GM12878 (cell line): ENCODE measurements at regions not wholly inside any gene's neighbourhood (a gene's known extent, or its start where the extent isn't known, plus 50 kb on each side); places are given as distances from the start of the nearest gene placed in this dataset.

ENCODE experiments used
- ATAC-seq: fragments of 200-7000 bp; cut with Tn5 transposase; 3 replicates; pipeline ENCODE4 v1.9.1; 2020; ENCODE audit warnings: mild to moderate bottlenecking, moderate library complexity
- BruUV-seq: library from RNA; stranded (reverse); fragments of 400-500 nt; replicated peaks from 2 replicates; lab custom pipeline; 2021; lab: Mats Ljungman, UMichigan
- CTCF ChIA-PET: fragments of 300-600 bp; sonication (Branson Sonifier 250); formaldehyde crosslinking; extraction: SDS; loops from one replicate; lab custom pipeline; 2021; ENCODE audit warnings: inconsistent platforms; lab: Yijun Ruan, JAX
- POLR2A ChIA-PET: fragments of 350-600 bp; formaldehyde crosslinking; extraction: SDS; loops from one replicate; lab custom pipeline; 2021; ENCODE audit warnings: inconsistent platforms; lab: Charles Lee
- RAD21 ChIA-PET: fragments of 300-600 bp; sonication (Branson Sonifier 250); formaldehyde crosslinking; loops from one replicate; lab custom pipeline; 2023; ENCODE audit warnings: antibody characterized with exemption; ENCODE audit not compliant: unreplicated experiment; lab: Charles Lee
- SMC1A ChIA-PET: fragments of 300-600 bp; sonication (Branson Sonifier 250); formaldehyde crosslinking; loops from one replicate; lab custom pipeline; 2023; ENCODE audit not compliant: unreplicated experiment, uncharacterized antibody; lab: Charles Lee
- DNase-seq: peaks from one replicate; pipeline ENCODE4 v3.0.0-alpha.2; 2011; ENCODE audit warnings: low read depth, low spot score
- FAIRE-seq: peaks from 3 replicates; lab custom pipeline; 2011; peaks lifted over from hg19 to GRCh38; lab: Jason Lieb, UNC
- H2AFZ ChIP-seq: 2 replicates; pipeline ENCODE4 v1.6.0; 2011; ENCODE audit warnings: low read depth, low read length, control low read depth; ENCODE audit not compliant: control insufficient read depth
- H3K27ac ChIP-seq: 2 replicates; pipeline ENCODE4 v1.5.1; 2011; ENCODE audit warnings: control low read depth; ENCODE audit not compliant: control insufficient read depth, insufficient read depth
- H3K27me3 ChIP-seq, 2 experiments: replicated peaks in 1 of 2; 2 replicates each; pipeline versions ENCODE4 v1.6.0 to v1.6.1; 2011; ENCODE audit warnings: low read length in 1 of 2; ENCODE audit not compliant: control insufficient read depth in 2 of 2, insufficient read depth in 2 of 2
- H3K36me3 ChIP-seq, 2 experiments: 2 replicates each; pipeline ENCODE4 v1.5.1; 2011; ENCODE audit warnings: low read length in 1 of 2; ENCODE audit not compliant: control insufficient read depth in 2 of 2, insufficient read depth in 2 of 2
- H3K4me1 ChIP-seq: 2 replicates; pipeline ENCODE4 v1.6.1; 2011; ENCODE audit warnings: mild to moderate bottlenecking, low read length, moderate library complexity, mixed read lengths; ENCODE audit not compliant: control insufficient read depth, insufficient read depth
- H3K4me2 ChIP-seq: 2 replicates; pipeline ENCODE4 v1.6.0; 2011; ENCODE audit warnings: control low read depth; ENCODE audit not compliant: control insufficient read depth, insufficient read depth
- H3K4me3 ChIP-seq: fragments of 200-600 bp; sonication (generic); 2 replicates; pipeline ENCODE4 v1.5.1; 2016
- H3K79me2 ChIP-seq: 2 replicates; pipeline ENCODE4 v1.6.0; 2011; ENCODE audit warnings: low read length; ENCODE audit not compliant: control insufficient read depth, insufficient read depth
- H3K9ac ChIP-seq: 2 replicates; pipeline ENCODE4 v1.8.0; 2011; ENCODE audit warnings: low read length, control low read depth, mixed read lengths; ENCODE audit not compliant: control insufficient read depth, insufficient read depth
- H3K9me3 ChIP-seq: replicated peaks from 3 replicates; pipeline ENCODE4 v1.5.1; 2011; ENCODE audit warnings: mild to moderate bottlenecking, low read length; ENCODE audit not compliant: control insufficient read depth, insufficient read depth
- H4K20me1 ChIP-seq: 2 replicates; pipeline ENCODE4 v1.6.0; 2011; ENCODE audit not compliant: control insufficient read depth, insufficient read depth
- FOXM1 ChIP-seq: IDR thresholded peaks from 2 replicates; pipeline ENCODE4 v1.6.1; 2012; ENCODE audit warnings: low read depth, mild to moderate bottlenecking, inconsistent platforms, low read length, moderate library complexity
- GABPA ChIP-seq: IDR thresholded peaks from 2 replicates; pipeline ENCODE4 v1.6.1; 2014; ENCODE audit warnings: antibody characterized with exemption, low read depth, mild to moderate bottlenecking, inconsistent platforms
- HDAC6 ChIP-seq: fragments of 200-600 bp; sonication (generic); IDR thresholded peaks from one replicate; pipeline ENCODE4 v1.8.0; 2017; ENCODE audit warnings: antibody characterized with exemption; ENCODE audit not compliant: unreplicated experiment
- HDGF ChIP-seq: fragments of 450-650 bp; IDR thresholded peaks from 2 replicates; pipeline ENCODE4 v1.6.1; 2016; ENCODE audit warnings: antibody characterized with exemption
- JUND ChIP-seq: IDR thresholded peaks from 2 replicates; pipeline ENCODE4 v1.6.1; 2012; ENCODE audit warnings: low read depth, mild to moderate bottlenecking, low read length, improper control_type of control experiment, moderate library complexity
- MEF2B ChIP-seq: fragments of 450-650 bp; IDR thresholded peaks from 2 replicates; pipeline ENCODE4 v1.6.1; 2018; ENCODE audit warnings: mild to moderate bottlenecking, moderate library complexity; ENCODE audit not compliant: partially characterized antibody, poor library complexity, severe bottlenecking
- MYB ChIP-seq: fragments of 150-350 bp; IDR thresholded peaks from 2 replicates; pipeline ENCODE4 v1.6.1; 2014; ENCODE audit warnings: mild to moderate bottlenecking, low read depth, low read length, borderline replicate concordance
- MYC ChIP-seq: IDR thresholded peaks from 2 replicates; pipeline ENCODE4 v1.6.1; 2011; ENCODE audit warnings: mild to moderate bottlenecking, low read length, moderate library complexity, inconsistent platforms; ENCODE audit not compliant: insufficient read depth, insufficient replicate concordance, insufficient read length, severe bottlenecking
- NFYB ChIP-seq: IDR thresholded peaks from 2 replicates; pipeline ENCODE4 v1.6.1; 2011; ENCODE audit warnings: low read depth, mild to moderate bottlenecking, low read length, improper control_type of control experiment, moderate library complexity; ENCODE audit not compliant: insufficient read depth
- RBBP5 ChIP-seq: fragments of 200-600 bp; sonication (generic); conservative IDR thresholded peaks from 2 replicates; pipeline ENCODE4 v1.6.1; 2016
- RCOR1 ChIP-seq: conservative IDR thresholded peaks from 2 replicates; pipeline ENCODE4 v1.6.1; 2012; ENCODE audit warnings: low read depth, low read length, improper control_type of control experiment
- TBL1XR1 ChIP-seq: IDR thresholded peaks from 2 replicates; pipeline ENCODE4 v1.6.1; 2012; ENCODE audit warnings: low read depth, low read length, improper control_type of control experiment
- TCF12 ChIP-seq: IDR thresholded peaks from 2 replicates; pipeline ENCODE4 v1.6.1; 2011; ENCODE audit warnings: low read depth, mild to moderate bottlenecking, low read length
- TCF7 ChIP-seq: IDR thresholded peaks from 2 replicates; pipeline ENCODE4 v1.6.1; 2014; ENCODE audit warnings: antibody characterized with exemption, borderline replicate concordance
- ZNF384 ChIP-seq: IDR thresholded peaks from 2 replicates; pipeline ENCODE4 v1.6.1; 2012; ENCODE audit warnings: low read depth, mild to moderate bottlenecking, low read length, improper control_type of control experiment, borderline replicate concordance
- ZNF622 ChIP-seq: fragments of 450-650 bp; IDR thresholded peaks from 2 replicates; pipeline ENCODE4 v1.6.1; 2017; ENCODE audit warnings: mild to moderate bottlenecking, inconsistent platforms
- ZZZ3 ChIP-seq: IDR thresholded peaks from 2 replicates; pipeline ENCODE4 v1.6.1; 2011; ENCODE audit warnings: low read depth; ENCODE audit not compliant: control insufficient read depth, insufficient read length
- WGBS: methylation state at CpG from one replicate; pipeline ENCODE4 v1.1.6; 2016; ENCODE audit warnings: low lambda C conversion rate; ENCODE audit not compliant: insufficient replicate concordance, insufficient coverage; ENCODE audit errors: missing lambda C conversion rate; 5-methylcytosine and 5-hydroxymethylcytosine counted together
- in situ Hi-C: fragments of 300-500 bp; cut with MboI; formaldehyde crosslinking; loops from 9 replicates; pipeline ENCODE4 v1.14.3; 2018; ENCODE audit warnings: mixed read lengths
- intact Hi-C: fragments of 100-400 bp; cut with micrococcal nuclease; formaldehyde crosslinking; loops from one replicate; pipeline ENCODE4 v1.14.2; 2022; ENCODE audit not compliant: unreplicated experiment
- TF ChIP-seq, protein P1 (sequence below): fragments of 450-650 bp; conservative IDR thresholded peaks from 2 replicates; pipeline ENCODE4 v1.6.1; 2017; ENCODE audit warnings: mild to moderate bottlenecking, moderate library complexity

- no peak overlapping the region for H3K4me2 ChIP-seq
- CTCF ChIA-PET, result no interaction called here
- no peak overlapping the region for H3K4me3 ChIP-seq
- POLR2A ChIA-PET, result no interaction called here
- RAD21 ChIA-PET, result no interaction called here
- no peaks in the 10 kb centered on the region for H4K20me1 ChIP-seq
- H3K9ac ChIP-seq, result no peak overlapping the region
- no peak for FAIRE-seq
- H3K79me2 ChIP-seq, result no peaks in the 10 kb centered on the region
- WGBS, result 4% methylated on average over 2 of the region's 2 CpGs
- SMC1A ChIA-PET, result no interaction called here
- no peaks in the 10 kb centered on the region for H3K9me3 ChIP-seq
- peaks cover 0 to 4% of the 10 kb centered on the region in 2 experiments; a peak in 1 of 4 replicates for H3K27me3 ChIP-seq
- H3K27ac ChIP-seq, result no peak overlapping the region
- H2AFZ ChIP-seq, result no peak overlapping the region
- in situ Hi-C loops, result no loop called here
- DNase-seq, result no peak
- BruUV-seq, result no TSS peak
- no peaks in the 10 kb centered on the region for H3K4me1 ChIP-seq
- H3K36me3 ChIP-seq, result no peaks in the 10 kb centered on the region
- no peak for TF ChIP-seq TBL1XR1
- no peak for TF ChIP-seq HDGF
- no peak for TF ChIP-seq ZZZ3
- TF ChIP-seq ZNF622, result no peak
- no peak for TF ChIP-seq NFYB
- no peak for TF ChIP-seq ZNF384
- no peak for TF ChIP-seq TCF12
- TF ChIP-seq MYB, result no peak
- TF ChIP-seq, all 136 proteins: peak for 0
- ATAC-seq, result no peak
- intact Hi-C loops, result no loop called here
Observed at GRCh38 chr5:36768450-36768849, 108.1 kb upstream of the NIPBL start.

DNA sequence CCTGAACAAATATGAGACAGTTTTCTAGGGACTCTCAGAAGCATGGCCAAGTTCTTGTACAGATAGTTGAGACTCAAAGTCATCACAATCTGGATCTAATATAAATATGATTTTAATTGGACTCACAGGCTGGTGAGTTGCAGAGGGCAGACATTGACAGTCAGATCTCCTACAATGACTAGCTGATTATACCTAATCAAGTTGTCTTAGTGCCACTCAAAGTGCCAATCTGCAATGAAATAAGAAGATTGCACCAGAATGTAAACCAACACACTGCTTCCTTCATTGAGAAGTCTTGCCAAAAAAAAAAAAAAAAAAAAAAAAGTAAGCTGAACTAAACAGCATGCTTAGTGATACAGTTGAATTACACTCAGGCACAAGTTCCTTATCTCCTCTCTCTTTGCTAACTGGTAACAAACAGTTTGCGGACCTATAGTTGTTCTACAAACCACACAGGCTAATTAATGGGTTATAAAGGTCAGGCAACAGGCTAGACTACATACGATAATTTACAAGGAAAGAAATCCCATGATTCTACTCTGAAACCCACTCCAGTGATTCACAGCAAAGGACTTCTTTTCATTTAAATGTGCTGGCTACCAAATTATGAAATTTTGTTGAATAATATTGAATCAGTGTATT lies 107.3 kb upstream of the NIPBL start:
- in situ Hi-C loops, result no loop called here
- Histone ChIP-seq H3K27ac (no peak overlapping the region), H3K79me2 (no peaks in the 10 kb centered on the region), H3K9ac (no peak overlapping the region), H2AFZ (no peak overlapping the region), H3K4me1 (no peaks in the 10 kb centered on the region), H3K9me3 (no peaks in the 10 kb centered on the region), H3K36me3 (no peaks in the 10 kb centered on the region), H3K4me2 (no peak overlapping the region), H4K20me1 (no peaks in the 10 kb centered on the region), H3K4me3 (no peak overlapping the region), H3K27me3 (peaks cover 0 to 4% of the 10 kb centered on the region in 2 experiments; a peak in 1 of 4 replicates)
- BruUV-seq, result no TSS peak
- no peak for ATAC-seq
- no peak for DNase-seq
- RAD21 ChIA-PET, result interaction anchor here (0.6 kb wide), 1 partner anchor 9 kb away, joined by 3 read pairs; no protein-coding TSS in a partner anchor
- intact Hi-C loops, result no loop called here
- SMC1A ChIA-PET, result interaction anchor here (0.6 kb wide), 1 partner anchor 843 kb away, joined by 3 read pairs; no protein-coding TSS in a partner anchor
- CTCF ChIA-PET, result interaction anchor here (1.0 kb wide), 1 partner anchor 71 kb away, joined by 3 read pairs; no protein-coding TSS in a partner anchor
- no peak for FAIRE-seq
- 61% methylated on average over 2 of the region's 2 CpGs for WGBS
- POLR2A ChIA-PET, result no interaction called here
- TF ChIP-seq GABPA (no peak), JUND (no peak), MYC (no peak), RBBP5 (no peak), TCF7 (no peak), MEF2B (no peak), FOXM1 (no peak), HDAC6 (no peak), MYB (no peak), RCOR1 (no peak)
- TF ChIP-seq, protein P1, sequence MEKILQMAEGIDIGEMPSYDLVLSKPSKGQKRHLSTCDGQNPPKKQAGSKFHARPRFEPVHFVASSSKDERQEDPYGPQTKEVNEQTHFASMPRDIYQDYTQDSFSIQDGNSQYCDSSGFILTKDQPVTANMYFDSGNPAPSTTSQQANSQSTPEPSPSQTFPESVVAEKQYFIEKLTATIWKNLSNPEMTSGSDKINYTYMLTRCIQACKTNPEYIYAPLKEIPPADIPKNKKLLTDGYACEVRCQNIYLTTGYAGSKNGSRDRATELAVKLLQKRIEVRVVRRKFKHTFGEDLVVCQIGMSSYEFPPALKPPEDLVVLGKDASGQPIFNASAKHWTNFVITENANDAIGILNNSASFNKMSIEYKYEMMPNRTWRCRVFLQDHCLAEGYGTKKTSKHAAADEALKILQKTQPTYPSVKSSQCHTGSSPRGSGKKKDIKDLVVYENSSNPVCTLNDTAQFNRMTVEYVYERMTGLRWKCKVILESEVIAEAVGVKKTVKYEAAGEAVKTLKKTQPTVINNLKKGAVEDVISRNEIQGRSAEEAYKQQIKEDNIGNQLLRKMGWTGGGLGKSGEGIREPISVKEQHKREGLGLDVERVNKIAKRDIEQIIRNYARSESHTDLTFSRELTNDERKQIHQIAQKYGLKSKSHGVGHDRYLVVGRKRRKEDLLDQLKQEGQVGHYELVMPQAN, result no peak
